ENCODE measurements at regions not wholly inside any gene's neighbourhood (a gene's known extent, or its start where the extent isn't known, plus 50 kb on each side); places are given as distances from the start of the nearest gene placed in this dataset. TPM values are rescaled to one million over a fixed set of nuclear protein-coding genes. Genes with fewer than 3 reads are reported as not detected.
"Not testable (repeated sequence)": the region's sequence is repeated elsewhere in the genome, so short reads cannot be mapped to it uniquely, and the experiment has no call there.

DNA sequence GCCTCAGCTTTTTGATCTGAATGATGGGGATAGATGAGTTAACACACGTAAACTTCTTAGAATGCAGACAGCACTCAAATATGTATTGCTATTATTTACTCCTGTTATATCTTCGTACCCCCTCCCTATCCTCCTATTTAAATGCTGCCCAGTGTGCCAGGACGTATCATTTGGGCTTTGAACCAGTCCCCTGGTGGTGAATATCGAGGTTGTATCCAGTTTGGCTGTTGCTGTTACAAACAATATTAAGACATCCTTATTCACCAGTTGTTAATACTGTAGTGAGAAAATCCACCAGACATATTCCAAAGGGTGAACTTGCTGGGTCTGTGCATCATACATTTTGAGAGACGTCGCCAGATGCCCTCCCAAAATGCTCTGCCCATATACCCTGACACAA lies 51.5 kb upstream of the FOXN3 start:
- ChIA-PET POLR2A (no interaction called here), CTCF (interaction anchor here (1.2 kb wide), 1 partner anchor 25 kb away, joined by 3 read pairs; no protein-coding TSS in a partner anchor)
- no peaks in the 10 kb centered on the region; the same call in 1 of the 2 replicates for H3K9me3 ChIP-seq (ENCODE audit: control insufficient read depth, insufficient read depth, low read length)
- DNase-seq (ENCODE audit: low read depth, low spot score), result no peak
- H3K27me3 ChIP-seq (ENCODE audit: control insufficient read depth, insufficient read depth, low read length), result no peaks in the 10 kb centered on the region
- H3K4me3 ChIP-seq (ENCODE audit: low read depth, low read length), result no peak overlapping the region
- H3K27ac ChIP-seq (ENCODE audit: low read depth, low read length), result no peak overlapping the region
- TF ChIP-seq, protein P1, sequence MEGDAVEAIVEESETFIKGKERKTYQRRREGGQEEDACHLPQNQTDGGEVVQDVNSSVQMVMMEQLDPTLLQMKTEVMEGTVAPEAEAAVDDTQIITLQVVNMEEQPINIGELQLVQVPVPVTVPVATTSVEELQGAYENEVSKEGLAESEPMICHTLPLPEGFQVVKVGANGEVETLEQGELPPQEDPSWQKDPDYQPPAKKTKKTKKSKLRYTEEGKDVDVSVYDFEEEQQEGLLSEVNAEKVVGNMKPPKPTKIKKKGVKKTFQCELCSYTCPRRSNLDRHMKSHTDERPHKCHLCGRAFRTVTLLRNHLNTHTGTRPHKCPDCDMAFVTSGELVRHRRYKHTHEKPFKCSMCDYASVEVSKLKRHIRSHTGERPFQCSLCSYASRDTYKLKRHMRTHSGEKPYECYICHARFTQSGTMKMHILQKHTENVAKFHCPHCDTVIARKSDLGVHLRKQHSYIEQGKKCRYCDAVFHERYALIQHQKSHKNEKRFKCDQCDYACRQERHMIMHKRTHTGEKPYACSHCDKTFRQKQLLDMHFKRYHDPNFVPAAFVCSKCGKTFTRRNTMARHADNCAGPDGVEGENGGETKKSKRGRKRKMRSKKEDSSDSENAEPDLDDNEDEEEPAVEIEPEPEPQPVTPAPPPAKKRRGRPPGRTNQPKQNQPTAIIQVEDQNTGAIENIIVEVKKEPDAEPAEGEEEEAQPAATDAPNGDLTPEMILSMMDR (IDR thresholded peaks at IDR 0.05; ENCODE audit: low read depth, low read length), result no peak

DNA sequence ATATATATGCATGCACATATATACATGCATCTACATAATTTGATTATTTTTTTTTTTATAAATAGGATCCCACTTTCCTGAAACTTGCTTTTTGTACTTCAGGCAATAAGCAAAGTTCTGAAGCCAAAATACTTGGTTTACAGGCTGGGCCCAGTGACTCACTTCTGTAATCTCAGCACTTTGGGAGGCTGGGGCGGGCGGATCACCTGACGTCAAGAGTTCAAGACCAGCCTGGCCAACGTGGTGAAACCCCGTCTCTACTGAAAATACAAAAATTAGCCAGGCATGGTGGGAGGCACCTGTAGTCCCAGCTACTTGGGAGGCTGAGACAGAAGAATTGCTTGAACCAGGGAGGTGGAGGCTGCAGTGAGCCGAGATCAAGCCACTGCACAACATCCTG lies 51.0 kb upstream of the FOXN3 start:
- H3K27ac ChIP-seq (ENCODE audit: low read depth, low read length); POLR2A ChIA-PET; H3K9me3 ChIP-seq (ENCODE audit: control insufficient read depth, insufficient read depth, low read length); H3K4me3 ChIP-seq (ENCODE audit: low read depth, low read length); H3K27me3 ChIP-seq (ENCODE audit: control insufficient read depth, insufficient read depth, low read length); DNase-seq (ENCODE audit: low read depth, low spot score): not testable (repeated sequence)
- CTCF ChIA-PET, result interaction anchor here (1.2 kb wide), 1 partner anchor 25 kb away, joined by 3 read pairs; no protein-coding TSS in a partner anchor

DNA sequence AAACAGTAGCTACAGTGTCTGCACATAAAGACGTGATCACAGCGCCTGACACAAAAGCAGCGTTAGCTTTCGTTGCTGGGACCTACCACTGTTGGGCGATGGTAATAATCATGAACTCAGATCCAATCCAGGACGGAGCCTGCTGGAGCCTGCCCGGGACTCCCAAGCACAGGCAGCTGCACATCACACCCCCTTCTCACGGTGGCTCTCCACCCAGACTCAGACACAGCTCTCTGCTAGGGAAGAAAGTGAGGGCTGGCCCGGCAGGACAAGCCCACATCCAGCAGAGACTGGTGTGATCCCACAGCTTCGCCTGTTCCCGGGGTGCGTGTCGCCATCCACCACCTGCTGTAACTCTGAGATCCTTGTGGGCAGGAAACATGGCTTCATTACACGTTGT lies 49.9 kb upstream of the FOXN3 start:
- CTCF ChIA-PET, result interaction anchor here (0.6 kb wide), 1 partner anchor 655 kb away, joined by 3 read pairs; no protein-coding TSS in a partner anchor
- no peak for DNase-seq (ENCODE audit: low read depth, low spot score)
- H3K4me3 ChIP-seq (ENCODE audit: low read depth, low read length), result no peak overlapping the region
- no peak overlapping the region for H3K27ac ChIP-seq (ENCODE audit: low read depth, low read length)
- H3K9me3 ChIP-seq (ENCODE audit: control insufficient read depth, insufficient read depth, low read length), result no peaks in the 10 kb centered on the region; the same call in 1 of the 2 replicates
- H3K27me3 ChIP-seq (ENCODE audit: control insufficient read depth, insufficient read depth, low read length), result no peaks in the 10 kb centered on the region
- POLR2A ChIA-PET, result interaction anchor here (0.6 kb wide), 1 partner anchor 82 kb away, joined by 3 read pairs; no protein-coding TSS in a partner anchor
- TF ChIP-seq, protein P1 (IDR thresholded peaks at IDR 0.05; ENCODE audit: low read depth, low read length), result no peak

Small RNA genes lying in the stretch of these regions (small RNA-seq; reads per million reads assigned to genes)
- gene RF00019 (ENCODE audit: insufficient read length, low read depth) (not detected), gene RN7SKP107 (ENCODE audit: insufficient read length, low read depth) (not detected)

All from AG04450 (cell line).